GM12873 (cell line): ENCODE measurements at regions not wholly inside any gene's neighbourhood (a gene's known extent, or its start where the extent isn't known, plus 50 kb on each side); places are given as distances from the start of the nearest gene placed in this dataset.

ENCODE experiments used
- TF ChIP-seq, protein P1 (sequence below): IDR thresholded peaks from 2 replicates; pipeline ENCODE4 v1.5.1; 2012; ENCODE audit warnings: low read depth, mild to moderate bottlenecking, moderate library complexity, low read length, control low read depth; ENCODE audit not compliant: insufficient read depth; ENCODE audit errors: missing control alignments

- TF ChIP-seq, protein P1, sequence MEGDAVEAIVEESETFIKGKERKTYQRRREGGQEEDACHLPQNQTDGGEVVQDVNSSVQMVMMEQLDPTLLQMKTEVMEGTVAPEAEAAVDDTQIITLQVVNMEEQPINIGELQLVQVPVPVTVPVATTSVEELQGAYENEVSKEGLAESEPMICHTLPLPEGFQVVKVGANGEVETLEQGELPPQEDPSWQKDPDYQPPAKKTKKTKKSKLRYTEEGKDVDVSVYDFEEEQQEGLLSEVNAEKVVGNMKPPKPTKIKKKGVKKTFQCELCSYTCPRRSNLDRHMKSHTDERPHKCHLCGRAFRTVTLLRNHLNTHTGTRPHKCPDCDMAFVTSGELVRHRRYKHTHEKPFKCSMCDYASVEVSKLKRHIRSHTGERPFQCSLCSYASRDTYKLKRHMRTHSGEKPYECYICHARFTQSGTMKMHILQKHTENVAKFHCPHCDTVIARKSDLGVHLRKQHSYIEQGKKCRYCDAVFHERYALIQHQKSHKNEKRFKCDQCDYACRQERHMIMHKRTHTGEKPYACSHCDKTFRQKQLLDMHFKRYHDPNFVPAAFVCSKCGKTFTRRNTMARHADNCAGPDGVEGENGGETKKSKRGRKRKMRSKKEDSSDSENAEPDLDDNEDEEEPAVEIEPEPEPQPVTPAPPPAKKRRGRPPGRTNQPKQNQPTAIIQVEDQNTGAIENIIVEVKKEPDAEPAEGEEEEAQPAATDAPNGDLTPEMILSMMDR = no peak
These were observed 203.4 kb upstream of the BMPER start for GRCh38 chr7:33701927-33702326.

- TF ChIP-seq, protein P1 = no peak
These were observed 202.8 kb upstream of the BMPER start for GRCh38 chr7:33702514-33703054.

GRCh38 chr7:33705333-33705833 is 200.0 kb upstream of the BMPER start:
- TF ChIP-seq, protein P1 = no peak

GRCh38 chr7:33706186-33706585 is 199.2 kb upstream of the BMPER start:
- TF ChIP-seq, protein P1 = no peak

- TF ChIP-seq, protein P1 = no peak
These were observed 198.6 kb upstream of the BMPER start for GRCh38 chr7:33706771-33707200.

DNA sequence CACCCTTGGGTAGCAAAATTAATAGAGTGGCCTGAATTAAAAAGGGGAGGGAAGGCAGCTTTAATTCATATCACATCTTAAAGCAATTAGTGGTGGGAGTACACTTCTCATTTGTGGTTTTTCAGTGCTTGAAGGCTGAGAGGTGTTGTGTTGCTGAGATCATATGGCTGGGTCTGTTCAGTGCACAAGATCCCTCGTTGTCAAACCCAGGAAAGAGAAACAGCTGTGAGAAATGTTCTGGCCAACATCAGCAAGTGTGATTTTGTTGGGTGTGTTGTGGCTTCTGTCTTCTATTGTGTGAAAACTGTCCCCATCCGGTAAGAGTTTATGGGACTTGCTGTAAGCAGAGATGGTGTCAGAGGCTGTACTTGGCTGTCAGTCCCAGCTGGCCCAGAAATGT is 197.9 kb upstream of the BMPER start:
- TF ChIP-seq, protein P1 = no peak

DNA sequence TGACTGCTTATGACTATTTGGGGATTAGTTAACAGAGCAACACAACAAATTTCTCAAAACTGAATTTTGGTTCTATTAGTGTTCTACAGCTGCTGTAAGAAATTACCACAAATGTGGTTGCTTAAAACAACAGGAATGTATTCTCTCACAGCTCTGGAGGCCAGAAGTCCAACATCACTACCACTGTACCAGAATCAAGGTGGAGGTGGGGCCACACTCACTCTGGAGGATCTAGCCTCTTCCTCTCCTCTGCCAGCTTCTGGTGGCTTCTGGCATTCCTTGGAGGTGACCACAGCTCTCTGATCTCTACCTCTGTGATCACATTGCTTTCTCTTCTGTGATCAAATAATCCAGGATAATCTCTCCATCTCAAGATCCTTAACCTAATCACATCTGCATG is 194.7 kb upstream of the BMPER start:
- TF ChIP-seq, protein P1 = no peak
